GM10266 (cell line): ENCODE measurements at regions not wholly inside any gene's neighbourhood (a gene's known extent, or its start where the extent isn't known, plus 50 kb on each side); places are given as distances from the start of the nearest gene placed in this dataset.

Experiments
- DNase-seq: peaks from one replicate; pipeline ENCODE4 v3.0.0; 2012; ENCODE audit errors: extremely low spot score
- CTCF ChIP-seq: IDR thresholded peaks from 2 replicates; pipeline ENCODE4 v1.5.1; 2012; ENCODE audit warnings: mild to moderate bottlenecking, low read depth; ENCODE audit not compliant: control insufficient read depth, insufficient read depth; ENCODE audit errors: missing control alignments

- no peak for DNase-seq
These were observed 178.8 kb upstream of the NXPH2 start for GRCh38 chr2:138959031-138959430.

GRCh38 chr2:138956116-138956515, 175.9 kb upstream of the NXPH2 start:
- no peak for DNase-seq
- TF ChIP-seq CTCF, result no peak

More at GRCh38 chr2:138959031-138959430, 178.8 kb upstream of the NXPH2 start:
- TF ChIP-seq CTCF, result no peak

- DNase-seq, result no peak
- no peak for TF ChIP-seq CTCF
These were observed 170.3 kb upstream of the NXPH2 start for GRCh38 chr2:138950486-138950885.

GRCh38 chr2:138949517-138949916, 169.3 kb upstream of the NXPH2 start:
- no peak for DNase-seq

GRCh38 chr2:138948070-138948539, 167.9 kb upstream of the NXPH2 start:
- no peak for TF ChIP-seq CTCF
- no peak for DNase-seq

More at GRCh38 chr2:138949517-138949916, 169.3 kb upstream of the NXPH2 start:
- TF ChIP-seq CTCF, result no peak

- no peak for TF ChIP-seq CTCF
These were observed 163.3 kb upstream of the NXPH2 start for GRCh38 chr2:138943470-138943869.

GRCh38 chr2:138942466-138942865, 162.3 kb upstream of the NXPH2 start:
- DNase-seq, result no peak
- TF ChIP-seq CTCF, result no peak

More at GRCh38 chr2:138943470-138943869, 163.3 kb upstream of the NXPH2 start:
- DNase-seq, result no peak
